H1 (cell line): ENCODE measurements at regions not wholly inside any gene's neighbourhood (a gene's known extent, or its start where the extent isn't known, plus 50 kb on each side); places are given as distances from the start of the nearest gene placed in this dataset.

Experiments used
- CTCF ChIA-PET: fragments of 300-600 bp; sonication (Branson Sonifier 250); formaldehyde crosslinking; loops from one replicate; lab custom pipeline; 2021; ENCODE audit not compliant: partially characterized antibody; lab: Charles Lee
- POLR2A ChIA-PET: fragments of 300-600 bp; sonication (Branson Sonifier 250); formaldehyde crosslinking; loops from one replicate; lab custom pipeline; 2021; ENCODE audit warnings: inconsistent platforms; ENCODE audit not compliant: partially characterized antibody; lab: Charles Lee
- DNase-seq, 2 experiments: peaks; one replicate each; pipeline versions ENCODE4 v3.0.0 to v3.0.0-alpha.2; 2010 to 2022; ENCODE audit warnings: low spot score in 2 of 2, low read depth in 1 of 2, mixed read lengths in 1 of 2
- FAIRE-seq: peaks from 2 replicates; lab custom pipeline; 2011; peaks lifted over from hg19 to GRCh38; lab: Jason Lieb, UNC
- H2AFZ ChIP-seq: 2 replicates; pipeline ENCODE4 v1.8.1; 2012; ENCODE audit warnings: low read length, inconsistent platforms
- H2AK5ac ChIP-seq: 2 replicates; pipeline ENCODE4 v1.6.1; 2013; ENCODE audit warnings: low read depth, low read length
- H2BK120ac ChIP-seq: replicated peaks from 2 replicates; pipeline ENCODE3; 2013; ENCODE audit warnings: low read depth, low read length, inconsistent platforms
- H2BK12ac ChIP-seq: 2 replicates; pipeline ENCODE4 v1.6.1; 2013; ENCODE audit warnings: low read depth, low read length
- H2BK15ac ChIP-seq: 2 replicates; pipeline ENCODE4 v1.6.1; 2013; ENCODE audit warnings: low read length
- H2BK20ac ChIP-seq: 2 replicates; pipeline ENCODE4 v1.6.1; 2013; ENCODE audit warnings: low read length
- H2BK5ac ChIP-seq: 2 replicates; pipeline ENCODE4 v1.6.1; 2013; ENCODE audit warnings: low read depth, low read length
- H3K14ac ChIP-seq: 2 replicates; pipeline ENCODE4 v1.6.1; 2013; ENCODE audit warnings: inconsistent platforms; ENCODE audit not compliant: insufficient read length
- H3K18ac ChIP-seq: 2 replicates; pipeline ENCODE4 v1.6.1; 2013; ENCODE audit warnings: low read length; ENCODE audit errors: extremely low read depth
- H3K23ac ChIP-seq: 2 replicates; pipeline ENCODE4 v1.6.1; 2013; ENCODE audit warnings: inconsistent platforms; ENCODE audit not compliant: insufficient read length
- H3K23me2 ChIP-seq: 2 replicates; pipeline ENCODE4 v1.6.1; 2013; ENCODE audit warnings: low read depth, low read length
- H3K27ac ChIP-seq: 2 replicates; pipeline ENCODE4 v1.6.1; 2011; ENCODE audit warnings: low read depth, low read length, inconsistent platforms
- H3K27me3 ChIP-seq, 4 experiments: replicated peaks in 1 of 4; 1 replicate in 1 of 4; 2 replicates in 3 of 4; pipeline versions ENCODE4 v1.6.1 to v1.8.1; 2011 to 2013; ENCODE audit warnings: low read length in 3 of 4, mild to moderate bottlenecking in 3 of 4, inconsistent platforms in 2 of 4, mixed read lengths in 2 of 4, moderate library complexity in 1 of 4; ENCODE audit not compliant: control insufficient read depth in 3 of 4, insufficient read depth in 3 of 4; ENCODE audit errors: extremely low read depth in 1 of 4
- H3K36me3 ChIP-seq, 4 experiments: 2 replicates each; pipeline versions ENCODE4 v1.6.1 to v1.8.1; 2011 to 2013; ENCODE audit warnings: mild to moderate bottlenecking in 4 of 4, low read length in 3 of 4, moderate library complexity in 2 of 4, control low read depth in 1 of 4, inconsistent platforms in 1 of 4; ENCODE audit not compliant: insufficient read depth in 4 of 4, control insufficient read depth in 2 of 4
- H3K4ac ChIP-seq: replicated peaks from 2 replicates; pipeline ENCODE3; 2013; ENCODE audit warnings: low read length, low read depth, mixed read lengths, inconsistent platforms; ENCODE audit not compliant: insufficient read length
- H3K4me1 ChIP-seq, 4 experiments: replicated peaks in 1 of 4; 1 replicate in 1 of 4; 2 replicates in 3 of 4; pipeline versions ENCODE4 v1.6.1 to v1.8.1; 2011 to 2013; ENCODE audit warnings: low read length in 3 of 4, inconsistent platforms in 2 of 4, mixed read lengths in 1 of 4; ENCODE audit not compliant: insufficient read depth in 4 of 4, control insufficient read depth in 3 of 4
- H3K4me2 ChIP-seq, 2 experiments: 2 replicates each; pipeline versions ENCODE4 v1.6.1 to v1.8.1; 2011 to 2013; ENCODE audit warnings: low read depth in 2 of 2, low read length in 2 of 2, control low read depth in 1 of 2, inconsistent platforms in 1 of 2, mild to moderate bottlenecking in 1 of 2; ENCODE audit not compliant: insufficient read depth in 1 of 2
- H3K4me3 ChIP-seq, 4 experiments: fragments of 200-600, 300-600 bp in 1 of 4; sonication (generic), shearing (Covaris generic), sonication (Bioruptor Twin) in 1 of 4; 2 replicates each; pipeline versions ENCODE4 v1.5.1 to v1.8.1; 2011 to 2016; ENCODE audit warnings: low read length in 4 of 4, low read depth in 3 of 4, control low read depth in 2 of 4, inconsistent platforms in 2 of 4, mild to moderate bottlenecking in 2 of 4, mixed read lengths in 1 of 4, moderate library complexity in 1 of 4; ENCODE audit not compliant: insufficient read depth in 2 of 4; ENCODE audit errors: extremely low read depth in 1 of 4
- H3K56ac ChIP-seq: replicated peaks from 2 replicates; pipeline ENCODE3; 2013; ENCODE audit warnings: low read depth, mild to moderate bottlenecking, mixed read lengths, low read length, inconsistent platforms; ENCODE audit not compliant: insufficient read length
- H3K79me1 ChIP-seq: 2 replicates; pipeline ENCODE4 v1.6.1; 2013; ENCODE audit warnings: low read depth, low read length, control low read depth
- H3K79me2 ChIP-seq, 2 experiments: 2 replicates each; pipeline versions ENCODE4 v1.6.1 to v1.8.1; 2012 to 2013; ENCODE audit warnings: low read length in 2 of 2, mild to moderate bottlenecking in 2 of 2, inconsistent platforms in 1 of 2; ENCODE audit not compliant: insufficient read depth in 2 of 2, control insufficient read depth in 1 of 2
- H3K9ac ChIP-seq, 4 experiments: replicated peaks in 1 of 4; 1 replicate in 1 of 4; 2 replicates in 3 of 4; pipeline versions ENCODE4 v1.6.1 to v1.8.1; 2011 to 2013; ENCODE audit warnings: low read depth in 3 of 4, low read length in 3 of 4, control low read depth in 2 of 4, mild to moderate bottlenecking in 2 of 4, moderate library complexity in 2 of 4, inconsistent platforms in 1 of 4; ENCODE audit errors: extremely low read depth in 1 of 4
- H3K9me3 ChIP-seq, 2 experiments: 2 replicates each; pipeline versions ENCODE4 v1.6.1 to v1.8.1; 2012 to 2013; ENCODE audit warnings: mild to moderate bottlenecking in 2 of 2, moderate library complexity in 2 of 2, control low read depth in 1 of 2, inconsistent platforms in 1 of 2, low read depth in 1 of 2, low read length in 1 of 2, mixed read lengths in 1 of 2; ENCODE audit not compliant: insufficient read depth in 2 of 2
- H4K20me1 ChIP-seq, 2 experiments: replicated peaks in 1 of 2; 2 replicates each; pipeline versions ENCODE3 to v1.8.1; 2011 to 2013; ENCODE audit warnings: inconsistent platforms in 2 of 2, low read length in 2 of 2, mild to moderate bottlenecking in 1 of 2; ENCODE audit not compliant: insufficient read depth in 2 of 2, control insufficient read depth in 1 of 2
- H4K5ac ChIP-seq: 2 replicates; pipeline ENCODE4 v1.6.1; 2013; ENCODE audit warnings: low read length, low read depth, mixed read lengths, inconsistent platforms; ENCODE audit not compliant: insufficient read length
- H4K8ac ChIP-seq: 2 replicates; pipeline ENCODE4 v1.8.0; 2013; ENCODE audit warnings: mild to moderate bottlenecking, moderate library complexity, low read length, inconsistent platforms; ENCODE audit not compliant: insufficient read depth; ENCODE audit errors: extremely low read depth
- H4K91ac ChIP-seq: replicated peaks from 2 replicates; pipeline ENCODE3; 2013; ENCODE audit warnings: low read length, mixed read lengths, inconsistent platforms; ENCODE audit not compliant: insufficient read length
- CBX8 ChIP-seq: fragments of 300-800, 300-1000 bp; sonication (generic); IDR thresholded peaks from 2 replicates; pipeline ENCODE4 v1.7.1; 2016; ENCODE audit warnings: low read depth, low read length, borderline replicate concordance
- CREB1 ChIP-seq: IDR thresholded peaks from 2 replicates; pipeline ENCODE4 v1.6.1; 2012; ENCODE audit warnings: inconsistent platforms
- FOSL1 ChIP-seq: IDR thresholded peaks from 2 replicates; pipeline ENCODE4 v1.6.1; 2011; ENCODE audit warnings: mild to moderate bottlenecking, low read depth, low read length, moderate library complexity; ENCODE audit not compliant: insufficient read depth
- HDAC2 ChIP-seq, 2 experiments: fragments of 300-600 bp in 1 of 2; sonication (generic) in 1 of 2; IDR thresholded peaks; 2 replicates each; pipeline ENCODE4 v1.6.1; 2011 to 2012; ENCODE audit warnings: low read depth in 2 of 2, low read length in 2 of 2, mild to moderate bottlenecking in 2 of 2, moderate library complexity in 2 of 2, borderline replicate concordance in 1 of 2, inconsistent platforms in 1 of 2
- KDM1A ChIP-seq: fragments of 200-600, 300-600 bp; sonication (generic); IDR thresholded peaks from 2 replicates; pipeline ENCODE4 v1.7.1; 2016; ENCODE audit warnings: mild to moderate bottlenecking, low read length, borderline replicate concordance
- MAFK ChIP-seq: IDR thresholded peaks from 2 replicates; pipeline ENCODE4 v1.6.1; 2012; ENCODE audit warnings: low read depth, mild to moderate bottlenecking, improper control_type of control experiment, low read length
- PHF8 ChIP-seq: fragments of 200-600 bp; sonication (generic); conservative IDR thresholded peaks from 2 replicates; pipeline ENCODE4 v1.7.1; 2012; ENCODE audit warnings: low read depth, mild to moderate bottlenecking, inconsistent platforms, low read length, moderate library complexity
- RNF2 ChIP-seq: fragments of 200-900, 300-1000 bp; sonication (generic); IDR thresholded peaks from 2 replicates; pipeline ENCODE4 v1.7.1; 2016; ENCODE audit warnings: borderline replicate concordance, low read depth, mild to moderate bottlenecking, antibody characterized with exemption, low read length; ENCODE audit not compliant: poor library complexity, severe bottlenecking; ENCODE audit errors: missing control alignments
- SIRT6 ChIP-seq: IDR thresholded peaks from one replicate; pipeline ENCODE4 v1.7.1; 2012; ENCODE audit warnings: low read length, inconsistent platforms
- SP1 ChIP-seq: IDR thresholded peaks from 2 replicates; pipeline ENCODE4 v1.6.1; 2011; ENCODE audit warnings: low read depth, low read length
- SP4 ChIP-seq: IDR thresholded peaks from 2 replicates; pipeline ENCODE4 v1.6.1; 2012; ENCODE audit warnings: low read length, inconsistent platforms
- TAF1 ChIP-seq: IDR thresholded peaks from 2 replicates; pipeline ENCODE4 v1.6.1; 2011; ENCODE audit warnings: mild to moderate bottlenecking, low read depth, low read length
- TAF7 ChIP-seq: optimal IDR thresholded peaks from 2 replicates; pipeline ENCODE3; 2011; ENCODE audit warnings: low read depth, mild to moderate bottlenecking, inconsistent platforms, low read length, moderate library complexity, borderline replicate concordance
- WGBS, 2 experiments: shearing (Covaris generic) in 1 of 2; methylation state at CpG; one replicate each; pipeline versions ENCODE4 v1.1.6 to v1.1.7; 2013 to 2015; ENCODE audit warnings: low lambda C conversion rate in 2 of 2, mixed read lengths in 2 of 2, inconsistent platforms in 1 of 2, low coverage in 1 of 2, missing lambda C conversion rate in 1 of 2; ENCODE audit not compliant: insufficient replicate concordance in 2 of 2, insufficient coverage in 1 of 2, insufficient read length in 1 of 2; ENCODE audit errors: extremely low coverage in 1 of 2, missing lambda C conversion rate in 1 of 2; 5-methylcytosine and 5-hydroxymethylcytosine counted together

DNA sequence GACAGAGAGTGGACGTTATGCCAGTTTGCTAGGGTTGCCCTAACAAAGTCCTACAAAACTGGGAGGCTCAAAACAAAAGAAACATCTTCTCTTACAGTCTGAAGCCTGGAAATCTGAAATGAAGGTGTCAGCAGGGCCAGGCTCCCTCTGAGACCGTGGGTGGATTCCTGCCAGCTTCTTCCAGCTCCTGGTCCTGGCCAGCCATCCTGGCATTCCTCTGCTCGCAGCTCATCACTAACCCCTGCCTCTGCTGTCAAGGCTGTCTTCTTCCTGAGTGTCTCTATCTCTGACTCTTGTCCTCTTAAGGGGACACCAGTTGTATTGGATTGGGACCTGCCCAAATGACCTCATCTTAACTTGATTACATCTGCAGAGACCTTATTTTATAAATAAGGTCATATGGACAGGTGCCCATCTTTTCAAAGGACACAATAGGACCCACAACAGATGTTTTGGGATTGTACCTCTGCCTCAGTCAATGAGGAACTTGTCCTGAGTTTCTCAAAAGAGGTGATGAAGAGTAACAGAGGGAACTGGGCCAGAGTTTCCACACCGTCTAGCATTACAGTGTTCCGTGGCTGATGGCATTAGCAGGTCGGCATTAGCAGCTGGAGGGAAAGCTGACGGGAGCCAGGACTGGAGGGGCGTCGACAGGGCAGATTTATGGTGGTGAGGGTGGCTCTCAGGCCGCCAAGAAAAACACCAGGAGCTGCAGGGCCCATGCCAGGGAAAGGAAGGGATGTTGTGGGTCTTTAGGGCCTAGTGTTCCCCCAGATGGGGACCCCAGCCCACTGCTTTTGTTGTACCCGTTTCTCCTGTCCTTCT is 157.3 kb downstream of the TBXT start:
- no peaks in the 10 kb centered on the region for H3K36me3 ChIP-seq
- no peak overlapping the region for H3K4ac ChIP-seq
- no peak overlapping the region for H3K4me2 ChIP-seq
- 82% methylated on average over 11 of the region's 11 CpGs; no CpG with 5 or more reads in 1 of the 2 experiments for WGBS, 2 experiments
- CTCF ChIA-PET, result interaction anchor here (0.7 to 1.8 kb wide), 7 partner anchors 48 to 126 kb away, joined by 3 to 6 read pairs (median 4); no protein-coding TSS in a partner anchor
- peaks cover 5% of the 10 kb centered on the region for H3K23me2 ChIP-seq
- H4K8ac ChIP-seq, result no peak overlapping the region
- peaks cover 37 to 59% (median 55%) of the 10 kb centered on the region in 4 experiments for H3K27me3 ChIP-seq
- H4K5ac ChIP-seq, result no peak overlapping the region
- no peak overlapping the region for H2BK20ac ChIP-seq
- no peak overlapping the region for H2BK5ac ChIP-seq
- H2AK5ac ChIP-seq, result no peak overlapping the region
- H3K56ac ChIP-seq, result no peak overlapping the region
- H3K23ac ChIP-seq, result no peak overlapping the region
- H3K79me1 ChIP-seq, result no peaks in the 10 kb centered on the region
- H3K4me3 ChIP-seq, result no peak overlapping the region
- no peak for FAIRE-seq
- H2BK15ac ChIP-seq, result no peak overlapping the region
- H3K27ac ChIP-seq, result no peak overlapping the region
- H2BK120ac ChIP-seq, result no peak overlapping the region
- H3K14ac ChIP-seq, result no peak overlapping the region
- H2AFZ ChIP-seq, result no peak overlapping the region
- no peaks in the 10 kb centered on the region for H3K79me2 ChIP-seq
- H3K9ac ChIP-seq, result no peak overlapping the region; a peak in 1 of 7 replicates
- peaks cover 2 to 7% of the 10 kb centered on the region in 2 experiments for H4K20me1 ChIP-seq
- no peaks in the 10 kb centered on the region for H3K9me3 ChIP-seq
- POLR2A ChIA-PET, result no interaction called here
- no peak for DNase-seq
- H3K4me1 ChIP-seq, result peaks cover 3 to 15% (median 7%) of the 10 kb centered on the region in 4 experiments
- no peak overlapping the region for H2BK12ac ChIP-seq
- H4K91ac ChIP-seq, result no peak overlapping the region
- H3K18ac ChIP-seq, result no peak overlapping the region
- TF ChIP-seq SP4 (no peak), SP1 (no peak), FOSL1 (no peak), TAF7 (no peak), SIRT6 (no peak), CBX8 (no peak), PHF8 (no peak), HDAC2 (IDR thresholded peaks at IDR 0.05; ENCODE audit: borderline replicate concordance in 1 of 2, low read depth in 2 of 2, low read length in 2 of 2) (no peak), CREB1 (no peak), MAFK (no peak), RNF2 (no peak), KDM1A (no peak), TAF1 (no peak)
